A549 (cell line): ENCODE measurements at regions not wholly inside any gene's neighbourhood (a gene's known extent, or its start where the extent isn't known, plus 50 kb on each side); places are given as distances from the start of the nearest gene placed in this dataset.

Source experiments
- ATAC-seq, 2 experiments: fragments of 200-7000 bp in 1 of 2; fragments of >200 bp in 1 of 2; cut with Nextera tagmentation in 1 of 2; cut with Tn5 transposase in 1 of 2; 3 replicates each; pipeline versions ENCODE4 v1.8.0 to v1.9.1; 2018 to 2020; ENCODE audit warnings: mild to moderate bottlenecking in 1 of 2, moderate library complexity in 1 of 2
- CTCF ChIA-PET: fragments of 300-600 bp; sonication (Branson Sonifier 250); formaldehyde crosslinking; extraction: SDS; loops from one replicate; lab custom pipeline; 2021; ENCODE audit warnings: antibody characterized with exemption, inconsistent platforms; lab: Yijun Ruan, JAX
- POLR2A ChIA-PET: fragments of 350-600 bp; formaldehyde crosslinking; extraction: SDS; loops from one replicate; lab custom pipeline; 2021; ENCODE audit warnings: antibody characterized with exemption, inconsistent platforms; lab: Yijun Ruan, JAX
- DNase-seq, 2 experiments: peaks; one replicate each; pipeline versions ENCODE4 v3.0.0 to v3.0.0-alpha.2; 2011 to 2016; ENCODE audit warnings: low read depth in 1 of 2, low spot score in 1 of 2
- FAIRE-seq: peaks from 2 replicates; lab custom pipeline; 2011; peaks lifted over from hg19 to GRCh38; lab: Jason Lieb, UNC
- H3K27ac ChIP-seq, 2 experiments: fragments of >200 bp; sonication (Bioruptor Twin); formaldehyde crosslinking; 3 replicates each; pipeline ENCODE4 v1.5.1; 2016 to 2017
- H3K4me1 ChIP-seq: fragments of >200 bp; sonication (Bioruptor Twin); formaldehyde crosslinking; 3 replicates; pipeline ENCODE4 v1.6.1; 2016
- H3K4me2 ChIP-seq: fragments of >200 bp; sonication (Bioruptor Twin); formaldehyde crosslinking; 3 replicates; pipeline ENCODE4 v1.6.1; 2016
- H3K4me3 ChIP-seq: fragments of >200 bp; sonication (Bioruptor Twin); formaldehyde crosslinking; 3 replicates; pipeline ENCODE4 v1.5.1; 2016
- H3K9me3 ChIP-seq: fragments of >200 bp; sonication (Bioruptor Twin); formaldehyde crosslinking; 3 replicates; pipeline ENCODE4 v1.6.1; 2016
- BCL3 ChIP-seq: fragments of >200 bp; sonication (Bioruptor Twin); formaldehyde crosslinking; IDR thresholded peaks from 3 replicates; pipeline ENCODE4 v1.6.1; 2016
- CBX8 ChIP-seq: fragments of 200-600 bp; sonication (generic); IDR thresholded peaks from 2 replicates; pipeline ENCODE4 v1.6.1; 2016
- CHD2 ChIP-seq: fragments of 150-350 bp; IDR thresholded peaks from 2 replicates; pipeline ENCODE4 v1.6.1; 2014; ENCODE audit warnings: low read length; ENCODE audit not compliant: partially characterized antibody
- FOSB ChIP-seq: fragments of 250-450 bp; sonication (Bioruptor Pico); IDR thresholded peaks from 2 replicates; pipeline ENCODE4 v1.5.0; 2020; ENCODE audit warnings: mild to moderate bottlenecking, moderate library complexity
- FOXS1 ChIP-seq: fragments of 250-450 bp; sonication (Bioruptor Pico); IDR thresholded peaks from 2 replicates; pipeline ENCODE4 v1.5.0; 2020; ENCODE audit warnings: mild to moderate bottlenecking, moderate library complexity
- HOXB13 ChIP-seq: fragments of 250-450 bp; sonication (Bioruptor Pico); IDR thresholded peaks from 2 replicates; pipeline ENCODE4 v1.5.0; 2020; ENCODE audit warnings: low read depth, mild to moderate bottlenecking, moderate library complexity
- HOXB5 ChIP-seq: fragments of 250-450 bp; sonication (Bioruptor Pico); IDR thresholded peaks from 2 replicates; pipeline ENCODE4 v1.5.0; 2020; ENCODE audit warnings: mild to moderate bottlenecking, moderate library complexity
- KDM1A ChIP-seq: fragments of 200-600 bp; sonication (generic); IDR thresholded peaks from 2 replicates; pipeline ENCODE4 v1.6.1; 2016; ENCODE audit warnings: low read depth, mild to moderate bottlenecking
- MAFK ChIP-seq: fragments of 450-650 bp; IDR thresholded peaks from 2 replicates; pipeline ENCODE4 v1.6.1; 2014; ENCODE audit not compliant: partially characterized antibody
- MYC ChIP-seq: IDR thresholded peaks from 2 replicates; pipeline ENCODE4 v1.6.1; 2012; ENCODE audit warnings: mild to moderate bottlenecking, inconsistent platforms, low read length, improper control_type of control experiment, borderline replicate concordance
- POLR2A ChIP-seq: IDR thresholded peaks from 2 replicates; pipeline ENCODE4 v1.6.1; 2012; ENCODE audit warnings: mild to moderate bottlenecking, low read length
- POLR2AphosphoS2 ChIP-seq: conservative IDR thresholded peaks from 2 replicates; pipeline ENCODE4 v1.6.1; 2012; ENCODE audit warnings: low read length, improper control_type of control experiment, inconsistent platforms
- RAD21 ChIP-seq, 2 experiments: fragments of >200 bp in 1 of 2; sonication (Bioruptor Twin) in 1 of 2; formaldehyde crosslinking in 1 of 2; IDR thresholded peaks in 1 of 2; conservative IDR thresholded peaks in 1 of 2; 2 replicates in 1 of 2; 3 replicates in 1 of 2; pipeline ENCODE4 v1.6.1; 2012 to 2018; ENCODE audit warnings: inconsistent platforms in 1 of 2
- RFX5 ChIP-seq: fragments of 450-650 bp; IDR thresholded peaks from 2 replicates; pipeline ENCODE4 v1.7.1; 2014; ENCODE audit warnings: antibody characterized with exemption, mild to moderate bottlenecking, moderate library complexity
- SMC3 ChIP-seq: fragments of >200 bp; sonication (Bioruptor Twin); formaldehyde crosslinking; IDR thresholded peaks from 3 replicates; pipeline ENCODE4 v1.6.1; 2018; ENCODE audit warnings: inconsistent platforms
- ZC3H11A ChIP-seq: fragments of 450-650 bp; IDR thresholded peaks from 2 replicates; pipeline ENCODE4 v1.6.1; 2014; ENCODE audit warnings: antibody characterized with exemption, mild to moderate bottlenecking
- ZFP36 ChIP-seq: fragments of 450-650 bp; IDR thresholded peaks from 2 replicates; pipeline ENCODE4 v1.6.1; 2014; ENCODE audit warnings: borderline replicate concordance; ENCODE audit not compliant: partially characterized antibody
- WGBS: methylation state at CpG from one replicate; pipeline ENCODE4 v1.1.6; 2017; ENCODE audit errors: missing lambda C conversion rate; 5-methylcytosine and 5-hydroxymethylcytosine counted together
- TF ChIP-seq, protein P1 (sequence below): IDR thresholded peaks from 2 replicates; pipeline ENCODE4 v1.6.1; 2012
- TF ChIP-seq, protein P2 (sequence below): fragments of 450-650 bp; IDR thresholded peaks from 2 replicates; pipeline ENCODE4 v1.6.1; 2014; ENCODE audit warnings: antibody characterized with exemption
- TF ChIP-seq, protein P3 (sequence below): IDR thresholded peaks from 2 replicates; pipeline ENCODE4 v1.6.1; 2012

- Histone ChIP-seq H3K4me2 (no peak overlapping the region), H3K4me3 (no peak overlapping the region), H3K27ac (no peak overlapping the region), H3K4me1 (no peaks in the 10 kb centered on the region), H3K9me3 (no peaks in the 10 kb centered on the region)
- WGBS = 68% methylated on average over 9 of the region's 9 CpGs
- ATAC-seq = no peak
- POLR2A ChIA-PET = no interaction called here
- DNase-seq = no peak
- CTCF ChIA-PET = interaction anchor here (1.9 kb wide), 1 partner anchor 8 kb away, joined by 5 read pairs; no protein-coding TSS in a partner anchor
- no peak for FAIRE-seq
- TF ChIP-seq, protein P1, sequence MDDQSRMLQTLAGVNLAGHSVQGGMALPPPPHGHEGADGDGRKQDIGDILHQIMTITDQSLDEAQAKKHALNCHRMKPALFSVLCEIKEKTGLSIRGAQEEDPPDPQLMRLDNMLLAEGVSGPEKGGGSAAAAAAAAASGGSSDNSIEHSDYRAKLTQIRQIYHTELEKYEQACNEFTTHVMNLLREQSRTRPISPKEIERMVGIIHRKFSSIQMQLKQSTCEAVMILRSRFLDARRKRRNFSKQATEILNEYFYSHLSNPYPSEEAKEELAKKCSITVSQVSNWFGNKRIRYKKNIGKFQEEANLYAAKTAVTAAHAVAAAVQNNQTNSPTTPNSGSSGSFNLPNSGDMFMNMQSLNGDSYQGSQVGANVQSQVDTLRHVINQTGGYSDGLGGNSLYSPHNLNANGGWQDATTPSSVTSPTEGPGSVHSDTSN = no peak
- TF ChIP-seq CHD2 (no peak), RAD21 (conservative IDR thresholded peaks at IDR 0.05 in 1 of 2, IDR thresholded peaks at IDR 0.05 in 1 of 2) (no peak), BCL3 (no peak), HOXB13 (CRISPR knock-in tag) (no peak)
Observed at GRCh38 chr22:27566602-27567001, 235.0 kb downstream of the MN1 start.

GRCh38 chr22:27568265-27568664 lies 233.3 kb downstream of the MN1 start:
- 81% methylated on average over 4 of the region's 4 CpGs for WGBS
- H3K9me3 ChIP-seq = peaks cover 7% of the 10 kb centered on the region; the same call in 1 of the 3 replicates
- POLR2A ChIA-PET = no interaction called here

DNA sequence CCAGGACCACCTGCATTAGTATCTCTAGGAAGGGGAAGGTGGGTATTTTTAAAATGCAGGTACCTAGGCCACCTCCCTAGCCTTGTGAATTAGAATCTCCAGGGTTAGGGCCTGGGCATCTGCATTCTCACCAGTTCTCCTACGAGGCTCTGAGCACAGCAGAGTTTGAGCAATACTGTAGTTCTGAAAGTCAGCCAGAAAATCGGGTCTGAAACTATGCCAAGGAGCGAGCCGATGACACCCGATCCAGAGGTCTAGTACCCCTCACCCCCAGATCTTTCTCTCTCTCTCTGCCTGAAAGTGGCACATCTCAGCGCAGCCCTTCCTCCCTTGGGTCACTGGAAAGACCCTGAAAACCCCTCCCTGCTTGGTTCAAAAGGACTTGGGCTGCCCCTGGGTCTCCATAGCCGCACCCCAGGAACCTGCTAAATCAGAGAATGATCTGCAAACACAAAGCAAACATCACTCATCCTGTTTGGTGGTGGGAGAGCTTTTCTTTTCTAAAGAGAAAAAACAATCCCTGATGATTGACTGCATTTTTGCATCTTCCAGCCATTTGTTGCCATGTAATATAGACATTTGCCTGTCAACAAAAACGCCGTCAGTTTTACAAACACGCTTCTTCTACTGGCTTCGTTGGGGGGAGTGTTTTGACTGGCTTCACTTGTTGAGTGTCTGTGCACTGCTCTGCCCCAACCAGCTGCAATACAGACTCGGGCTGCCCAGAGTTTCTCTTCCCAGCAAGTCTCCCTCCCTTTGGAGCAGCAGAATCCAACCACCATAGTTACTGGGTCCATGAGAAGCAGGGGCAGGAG lies 229.9 kb downstream of the MN1 start:
- Histone ChIP-seq H3K27ac (no peak overlapping the region), H3K4me2 (no peak overlapping the region)
- CTCF ChIA-PET = interaction anchor here (0.7 kb wide), 1 partner anchor 13 kb away, joined by 3 read pairs; no protein-coding TSS in a partner anchor
- no peak for ATAC-seq
- DNase-seq = no peak
- TF ChIP-seq, protein P2, sequence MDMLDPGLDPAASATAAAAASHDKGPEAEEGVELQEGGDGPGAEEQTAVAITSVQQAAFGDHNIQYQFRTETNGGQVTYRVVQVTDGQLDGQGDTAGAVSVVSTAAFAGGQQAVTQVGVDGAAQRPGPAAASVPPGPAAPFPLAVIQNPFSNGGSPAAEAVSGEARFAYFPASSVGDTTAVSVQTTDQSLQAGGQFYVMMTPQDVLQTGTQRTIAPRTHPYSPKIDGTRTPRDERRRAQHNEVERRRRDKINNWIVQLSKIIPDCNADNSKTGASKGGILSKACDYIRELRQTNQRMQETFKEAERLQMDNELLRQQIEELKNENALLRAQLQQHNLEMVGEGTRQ = no peak
- TF ChIP-seq RAD21 (conservative IDR thresholded peaks at IDR 0.05 in 1 of 2, IDR thresholded peaks at IDR 0.05 in 1 of 2) (no peak), KDM1A (no peak), POLR2A (no peak), ZC3H11A (no peak), CBX8 (no peak), SMC3 (no peak), ZFP36 (no peak), HOXB13 (CRISPR knock-in tag) (no peak), FOSB (no peak), HOXB5 (CRISPR knock-in tag) (no peak), MYC (no peak), MAFK (no peak)
- TF ChIP-seq, protein P3, sequence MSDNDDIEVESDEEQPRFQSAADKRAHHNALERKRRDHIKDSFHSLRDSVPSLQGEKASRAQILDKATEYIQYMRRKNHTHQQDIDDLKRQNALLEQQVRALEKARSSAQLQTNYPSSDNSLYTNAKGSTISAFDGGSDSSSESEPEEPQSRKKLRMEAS = no peak
- TF ChIP-seq, all 56 proteins: peak for 0
- Histone ChIP-seq H3K4me3 (no peak overlapping the region), H3K4me1 (no peaks in the 10 kb centered on the region), H3K9me3 (peaks cover 7% of the 10 kb centered on the region; the same call in 1 of the 3 replicates)
- POLR2A ChIA-PET = no interaction called here
- 60% methylated on average over 8 of the region's 12 CpGs for WGBS
- FAIRE-seq = no peak

More at GRCh38 chr22:27568265-27568664, 233.3 kb downstream of the MN1 start:
- DNase-seq = no peak
- no peak for TF ChIP-seq FOXS1
- TF ChIP-seq RAD21 (conservative IDR thresholded peaks at IDR 0.05 in 1 of 2, IDR thresholded peaks at IDR 0.05 in 1 of 2) = no peak
- no peak for TF ChIP-seq HOXB13 (CRISPR knock-in tag)
- no peak for TF ChIP-seq MYC
- TF ChIP-seq MAFK = no peak
- no peak for TF ChIP-seq KDM1A
- no peak for TF ChIP-seq POLR2AphosphoS2
- TF ChIP-seq RFX5 = no peak
- TF ChIP-seq ZFP36 = no peak
- Histone ChIP-seq H3K4me2 (no peak overlapping the region), H3K27ac (no peak overlapping the region), H3K4me3 (no peak overlapping the region), H3K4me1 (no peaks in the 10 kb centered on the region)
- ATAC-seq = no peak
- CTCF ChIA-PET = interaction anchor here (1.9 kb wide), 1 partner anchor 10 kb away, joined by 5 read pairs; no protein-coding TSS in a partner anchor
- no peak for FAIRE-seq
